GM19455 (cell line): ENCODE measurements at regions not wholly inside any gene's neighbourhood (a gene's known extent, or its start where the extent isn't known, plus 50 kb on each side); places are given as distances from the start of the nearest gene placed in this dataset.

ENCODE experiments used
- ATAC-seq: cut with Tn5 transposase; IDR thresholded peaks from one replicate; pipeline ENCODE4 v1.9.1; 2021; ENCODE audit not compliant: unreplicated experiment

DNA sequence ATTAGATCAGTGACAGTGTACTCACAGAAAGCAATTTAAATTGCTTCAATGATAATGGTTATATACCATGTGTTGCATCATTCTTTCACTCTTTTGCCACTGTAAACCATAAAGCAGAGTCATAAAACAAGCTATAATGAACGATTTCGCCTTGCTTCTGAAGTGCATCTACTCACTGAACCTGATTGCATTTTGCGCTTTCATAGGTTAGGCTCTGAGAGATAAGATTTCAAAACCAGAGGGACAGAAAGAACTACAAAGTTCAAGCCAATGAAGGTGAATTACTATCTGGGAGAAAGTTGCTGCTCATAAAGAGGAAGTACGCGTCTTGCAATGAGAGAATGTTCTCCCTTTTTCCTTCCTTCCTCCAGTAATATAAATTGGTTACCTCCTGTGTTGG, 412.7 kb downstream of the CETN3 start:
- no peak for ATAC-seq

DNA sequence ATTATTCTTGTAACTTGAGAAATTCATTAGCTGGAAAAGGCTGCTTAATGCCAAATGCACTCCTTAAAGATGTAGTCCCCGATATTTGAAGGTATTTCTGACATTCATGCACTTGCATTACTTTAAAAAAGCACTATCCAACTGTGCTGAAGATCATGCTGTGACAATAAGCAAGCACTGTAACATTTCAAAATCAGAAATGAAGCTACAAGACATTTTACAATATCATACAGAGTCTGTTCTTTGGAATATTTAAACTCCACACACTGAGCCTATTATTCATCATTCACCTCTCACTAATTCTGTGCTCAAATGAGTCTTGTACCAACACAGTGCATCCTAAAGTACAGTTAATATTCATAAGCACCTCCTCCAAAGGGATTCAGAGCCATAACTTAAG, 413.2 kb downstream of the CETN3 start:
- ATAC-seq: no peak

DNA sequence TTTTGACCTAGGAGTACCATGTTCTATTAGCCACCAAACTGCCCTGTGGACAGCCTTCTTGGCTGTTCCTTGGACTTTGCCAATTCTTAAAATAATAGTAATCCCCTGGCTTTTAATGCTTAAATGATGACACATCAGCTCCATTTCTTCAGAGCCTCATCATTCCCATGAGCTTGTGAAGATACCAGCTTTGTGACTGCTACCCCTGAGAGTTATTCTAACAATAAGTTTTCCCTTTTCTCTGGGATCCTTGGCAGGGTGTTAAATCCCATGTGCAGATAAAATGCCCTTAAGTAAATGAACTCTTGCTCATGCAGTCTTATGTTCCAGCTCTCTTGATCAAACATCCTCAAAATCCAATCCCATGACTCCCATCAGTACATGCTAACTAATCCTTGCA, 415.3 kb downstream of the CETN3 start:
- ATAC-seq: no peak

DNA sequence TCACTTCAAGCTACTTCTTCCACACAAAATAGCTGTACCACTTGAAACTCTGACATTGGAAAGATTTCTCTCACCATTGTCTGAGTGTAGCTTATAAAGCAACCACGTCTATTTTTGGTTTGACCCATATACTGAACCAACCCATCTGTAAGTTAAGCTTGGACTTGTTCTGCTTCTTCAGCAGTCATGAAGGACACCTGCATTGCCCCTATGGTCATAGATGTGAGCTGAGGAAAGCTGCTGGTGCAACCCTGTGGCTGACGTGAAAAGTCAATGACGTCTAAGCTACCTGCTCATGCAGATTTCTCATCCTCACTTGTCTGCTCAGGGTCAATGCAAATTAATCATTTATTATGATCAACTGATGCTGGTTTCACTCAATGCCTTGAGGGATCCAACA, 417.4 kb downstream of the CETN3 start:
- ATAC-seq: no peak

DNA sequence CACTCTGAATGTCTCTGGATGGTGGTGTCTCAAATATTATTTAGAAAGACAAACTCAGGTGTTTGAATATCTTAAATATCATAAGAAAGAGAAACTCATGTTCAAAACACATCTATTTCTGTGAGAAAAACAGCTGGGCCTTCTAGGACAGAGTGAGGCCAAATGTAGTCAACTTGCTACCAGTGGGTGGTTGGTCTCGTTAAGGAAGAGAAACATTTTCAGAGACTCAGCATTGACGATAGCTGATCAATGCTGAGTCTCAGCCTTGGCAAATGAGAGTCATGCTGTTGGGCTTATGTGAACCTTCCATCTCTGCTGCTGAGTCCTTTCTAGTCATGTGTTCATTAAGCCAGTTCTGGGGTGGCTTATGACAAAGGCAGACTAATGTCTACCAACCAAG, 418.0 kb downstream of the CETN3 start:
- no peak for ATAC-seq

DNA sequence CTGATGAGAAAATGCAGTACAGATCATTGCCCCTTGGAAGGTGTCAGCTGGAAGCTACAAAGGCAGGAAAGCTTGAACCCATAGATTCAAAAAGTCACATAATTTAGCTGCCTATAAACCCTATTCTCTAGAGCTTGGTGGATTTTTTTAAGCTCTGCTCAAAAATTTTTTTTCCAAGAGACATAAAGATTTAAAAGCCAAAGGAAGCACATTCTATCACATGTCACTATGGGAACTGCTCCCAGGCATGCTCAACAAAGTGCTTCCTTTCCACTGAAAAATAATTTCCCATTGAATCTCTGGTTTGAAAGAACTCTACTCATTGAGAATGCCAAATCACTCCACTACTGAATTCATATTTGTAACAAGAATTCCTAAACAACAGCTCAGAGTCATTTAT, 419.8 kb downstream of the CETN3 start:
- no peak for ATAC-seq

DNA sequence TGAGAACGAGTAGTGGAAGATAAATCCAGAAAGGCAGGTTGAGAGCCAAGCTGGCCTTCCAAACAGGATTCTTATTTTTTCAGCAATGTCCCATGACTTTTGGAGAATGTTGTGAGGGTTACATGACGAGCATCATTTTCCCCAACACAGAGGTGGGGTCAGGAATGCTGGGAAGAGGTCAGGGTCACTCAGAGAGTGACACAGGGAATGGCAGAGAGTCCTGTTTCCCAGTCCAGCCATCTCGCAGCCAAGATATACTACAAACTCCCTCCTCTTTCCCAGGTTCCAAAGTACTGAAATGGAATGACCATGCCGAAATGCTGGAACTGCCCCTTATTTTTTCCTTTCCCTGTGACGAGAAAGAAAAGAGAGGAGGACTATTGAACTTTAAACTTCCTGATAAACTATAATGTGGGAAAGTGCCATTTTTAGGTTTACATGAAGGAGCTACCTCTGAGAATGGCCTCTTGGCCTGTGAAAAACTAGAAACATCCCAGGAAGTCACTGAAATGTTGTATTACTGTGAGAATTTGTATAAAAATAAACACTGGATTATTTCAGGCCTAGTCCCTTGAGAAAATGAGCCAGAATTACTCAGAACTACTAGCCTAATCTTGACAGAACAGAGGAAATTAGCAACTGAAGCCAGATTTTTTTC, 420.4 kb downstream of the CETN3 start:
- ATAC-seq: no peak

DNA sequence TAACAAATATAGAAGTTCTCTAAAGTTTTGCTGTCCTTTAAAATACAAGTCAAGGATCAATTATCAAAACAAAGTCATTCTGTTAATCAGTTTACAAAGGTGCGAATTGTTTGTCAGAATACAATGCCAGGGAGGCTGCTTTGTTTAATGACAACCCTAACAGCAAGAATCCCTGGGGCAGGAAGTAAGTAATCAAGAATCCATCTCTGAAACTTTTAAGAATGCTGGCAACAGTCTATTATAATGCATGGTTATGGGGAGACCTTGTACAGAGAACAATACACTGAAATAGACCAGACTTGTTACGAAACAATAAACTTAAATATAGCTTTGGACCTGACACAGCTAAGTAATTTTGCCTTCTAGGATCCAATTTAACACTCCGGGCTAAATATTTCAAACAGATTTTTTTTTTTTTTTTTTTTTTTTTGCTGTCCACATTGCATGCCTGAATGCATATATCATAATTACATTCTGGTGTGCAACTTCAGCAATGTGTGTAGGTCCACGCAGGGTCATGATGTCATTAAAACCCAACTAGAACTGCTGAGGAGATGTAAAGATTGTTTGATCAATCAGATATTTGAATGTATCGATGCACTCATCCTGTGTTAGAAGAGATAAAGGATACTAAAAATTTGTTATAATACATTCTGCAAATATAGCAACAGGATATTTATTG, 421.3 kb downstream of the CETN3 start:
- ATAC-seq: no peak

DNA sequence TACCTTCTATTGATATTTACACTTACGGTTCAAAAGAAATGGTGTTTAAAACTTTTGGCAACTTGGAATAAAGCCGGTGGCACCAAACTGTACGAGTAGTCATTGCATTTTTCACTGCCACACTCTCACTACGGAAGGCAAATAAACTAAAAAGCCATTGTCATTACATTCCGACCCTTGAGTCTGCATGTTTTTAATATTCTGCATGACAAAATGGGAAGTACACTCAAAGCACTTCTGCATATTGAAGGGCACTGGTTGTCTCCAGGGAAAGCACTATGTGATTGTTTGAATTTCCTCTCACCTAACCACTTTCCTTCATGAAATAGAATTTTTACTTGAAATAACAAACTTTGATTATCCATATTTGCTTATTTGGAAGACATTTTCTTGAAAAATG, 426.3 kb downstream of the CETN3 start:
- no peak for ATAC-seq

DNA sequence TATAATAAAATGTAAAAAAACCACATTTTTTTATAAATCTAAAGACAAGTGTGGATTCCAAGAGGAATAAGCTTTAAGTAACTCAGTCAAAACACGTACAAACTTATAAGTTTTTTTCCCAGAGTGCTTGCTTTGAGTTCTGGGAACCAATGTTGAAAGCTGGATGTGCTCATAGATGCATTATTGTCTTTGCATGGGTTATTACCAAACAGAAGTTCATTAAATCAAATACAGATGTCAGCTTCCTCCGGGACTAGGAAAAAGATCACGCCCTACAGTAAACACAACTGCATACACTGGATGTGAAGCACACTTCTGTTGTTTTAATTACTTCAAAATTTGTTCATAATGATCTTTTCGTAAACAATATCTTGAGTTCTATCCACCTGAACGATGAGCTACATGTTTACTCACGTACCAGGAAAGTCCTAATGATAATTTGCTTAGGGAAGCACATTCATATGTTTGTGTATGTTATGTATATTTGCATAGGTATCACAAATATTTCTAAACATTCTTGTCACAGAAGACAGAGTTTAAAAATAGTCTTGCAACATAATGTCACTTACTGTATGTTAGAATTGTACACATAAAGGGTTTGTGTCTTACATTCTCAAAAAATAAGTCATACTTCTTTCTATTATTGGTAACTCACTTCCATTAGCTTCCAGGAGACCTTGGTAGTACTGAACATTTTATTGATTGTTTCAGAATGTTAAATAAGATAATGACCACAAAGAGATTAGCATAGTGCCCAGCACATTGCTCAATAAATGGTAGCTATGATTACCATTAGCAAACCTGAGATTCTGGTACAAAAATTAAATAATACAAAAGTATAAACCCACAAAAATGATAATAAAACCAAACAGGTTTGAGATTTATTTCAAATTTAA, 427.4 kb downstream of the CETN3 start:
- no peak for ATAC-seq

DNA sequence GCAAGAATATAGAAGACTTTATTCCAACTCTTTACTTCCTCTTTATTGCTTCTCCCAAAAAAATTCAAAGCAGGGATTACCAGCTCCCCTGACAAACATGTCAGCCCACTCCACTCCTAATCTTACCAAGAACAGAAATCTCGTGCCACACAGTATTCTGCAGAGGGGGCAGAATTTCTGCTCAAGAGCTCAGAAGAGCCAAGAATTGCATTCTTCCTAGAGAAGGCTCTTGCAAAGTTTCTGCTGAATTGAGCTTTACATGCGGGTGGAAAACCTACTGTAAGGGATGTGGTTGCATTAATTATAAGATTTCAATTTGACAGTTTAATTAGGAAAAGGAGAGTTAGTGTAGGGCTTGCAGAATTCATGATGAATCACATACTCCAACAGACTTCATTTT, 428.5 kb downstream of the CETN3 start:
- no peak for ATAC-seq

DNA sequence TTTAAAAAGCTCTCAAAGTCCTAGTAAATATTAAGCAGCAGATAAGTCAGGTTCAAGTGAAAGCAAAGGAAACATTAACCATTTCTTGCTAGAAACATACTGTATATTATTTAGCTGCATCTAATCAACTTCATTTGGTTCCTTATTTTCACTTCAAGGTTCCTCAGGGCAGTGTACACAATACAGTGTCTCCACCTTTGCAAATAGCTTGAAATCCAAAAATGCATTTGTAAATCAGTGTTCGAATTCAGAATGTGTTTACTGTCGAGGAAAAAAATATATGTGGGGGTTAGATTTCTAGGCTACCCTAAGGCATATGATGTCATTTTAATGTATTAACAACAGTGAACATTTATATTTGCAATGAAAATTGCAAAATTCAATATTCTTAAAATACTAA, 436.0 kb downstream of the CETN3 start:
- no peak for ATAC-seq

DNA sequence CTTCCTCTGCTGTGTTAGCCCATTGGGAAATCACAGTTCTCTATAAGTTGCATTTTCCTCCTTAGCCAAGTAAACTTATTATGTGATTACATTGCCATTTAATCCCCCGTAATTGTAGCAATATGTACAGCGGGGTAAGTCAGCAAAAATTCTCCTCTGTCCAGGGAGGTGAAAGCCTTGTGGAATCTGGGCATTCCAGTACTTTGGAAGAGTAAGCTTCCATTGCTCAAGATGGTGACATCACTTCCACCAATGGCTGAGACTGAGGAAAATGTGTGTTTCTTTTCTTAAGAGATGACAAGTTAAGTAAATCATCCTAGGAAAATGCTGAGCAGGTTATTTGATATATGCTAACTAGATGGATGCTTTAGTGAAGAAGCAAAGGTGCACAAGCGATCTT, 436.7 kb downstream of the CETN3 start:
- no peak for ATAC-seq

DNA sequence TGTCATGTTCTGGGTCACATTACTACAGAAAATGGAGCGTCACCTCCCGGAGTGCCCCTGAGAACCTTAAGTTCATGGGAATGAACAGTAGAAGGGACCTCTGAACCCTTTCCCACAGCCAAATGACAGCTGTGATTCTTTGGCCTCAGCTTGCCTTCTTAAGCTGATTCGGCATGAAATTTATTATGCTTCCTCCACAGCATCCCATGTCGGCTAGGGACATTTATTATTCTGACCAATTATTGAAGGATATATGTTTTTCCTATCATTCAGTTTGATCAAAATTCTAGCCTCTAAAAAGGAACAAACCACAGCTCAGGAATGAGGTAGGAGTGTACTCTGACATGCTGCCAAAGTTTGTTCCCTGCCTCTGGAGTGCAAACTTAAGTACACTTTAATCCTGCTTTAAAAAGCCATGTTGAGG, 440.6 kb downstream of the CETN3 start:
- ATAC-seq: no peak

DNA sequence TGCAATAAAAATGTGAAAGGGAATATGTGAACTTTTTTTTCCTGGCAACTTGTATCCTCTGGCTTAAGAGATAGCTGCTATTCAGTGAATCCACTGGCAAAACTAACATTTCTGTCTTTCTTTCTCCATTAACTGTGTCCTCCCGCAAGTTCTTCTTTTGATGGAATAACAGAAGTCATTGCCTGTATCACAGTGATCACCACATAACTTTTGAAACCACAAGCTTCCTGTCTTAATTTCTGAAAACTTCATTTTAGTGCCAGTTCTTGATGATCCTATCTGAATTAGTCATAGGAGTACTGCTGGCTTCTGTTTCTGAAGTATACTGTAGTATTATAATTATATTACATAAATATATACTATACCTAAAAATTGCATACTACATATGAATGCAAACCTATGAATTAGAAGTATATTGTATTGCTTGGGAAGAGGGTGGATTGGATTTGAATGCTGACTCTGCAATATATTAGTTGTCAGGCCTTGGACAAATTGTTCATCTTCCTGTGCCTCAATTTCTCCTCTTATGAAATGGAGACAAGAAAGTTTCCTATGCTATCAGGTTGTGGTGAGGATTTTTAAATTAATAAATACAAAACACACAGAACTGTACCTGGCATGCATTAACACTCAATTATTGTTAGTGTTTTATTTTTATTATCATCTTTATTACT, 441.6 kb downstream of the CETN3 start:
- ATAC-seq: no peak

DNA sequence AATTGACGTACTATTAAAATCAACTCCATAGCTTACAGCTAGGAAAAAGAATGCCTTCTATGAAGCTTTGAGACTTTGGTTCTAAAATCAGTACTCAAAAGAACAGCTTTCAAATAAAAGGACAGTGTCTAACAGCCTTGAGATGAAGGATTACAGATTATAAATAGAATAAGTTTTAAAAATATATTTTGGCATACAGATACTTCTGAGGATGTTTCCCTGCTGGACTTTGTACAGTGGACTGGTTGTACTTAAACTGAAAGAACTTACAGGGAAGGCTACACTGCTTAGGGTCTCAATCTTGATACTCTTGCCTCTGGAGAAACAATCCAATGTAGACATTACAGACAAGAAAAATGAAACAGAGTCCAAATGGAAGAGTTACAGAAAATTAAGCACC, 452.7 kb downstream of the CETN3 start:
- no peak for ATAC-seq

DNA sequence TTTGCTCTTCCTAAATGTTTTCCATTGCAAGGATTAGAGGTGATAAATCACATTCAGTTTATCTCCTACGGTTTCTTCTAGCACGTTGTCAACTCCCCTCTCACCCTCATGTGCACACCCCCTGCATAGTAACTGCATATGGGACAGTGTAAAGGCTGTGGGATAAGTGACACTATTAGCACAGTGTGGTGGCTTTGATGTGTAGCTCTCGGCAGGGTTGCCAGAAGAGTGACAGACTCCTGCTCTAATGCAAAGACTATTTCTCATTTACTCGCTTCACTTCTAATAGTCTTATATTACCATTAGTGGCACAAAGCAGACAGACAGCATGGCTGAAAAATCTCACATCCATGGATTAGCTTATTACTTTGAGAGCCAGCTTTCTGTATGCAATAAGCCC, 454.6 kb downstream of the CETN3 start:
- no peak for ATAC-seq

DNA sequence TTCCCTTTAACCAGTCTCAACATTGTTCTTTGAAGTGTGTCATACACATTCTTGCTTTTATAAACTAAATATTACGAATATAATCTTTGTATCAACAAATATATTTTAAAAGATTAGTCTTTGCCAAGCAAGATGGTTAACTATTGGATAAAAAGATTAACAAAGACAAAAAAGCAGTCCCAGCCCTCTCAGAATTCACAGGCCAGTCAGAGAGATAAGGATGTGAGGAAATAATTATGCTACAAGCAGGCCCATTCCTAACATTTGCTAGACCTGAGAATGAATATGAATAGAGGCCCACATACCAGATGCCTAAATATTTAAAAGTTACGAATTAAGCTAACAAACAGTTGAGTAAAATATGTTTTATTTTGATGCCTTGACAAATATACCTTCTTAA, 457.7 kb downstream of the CETN3 start:
- no peak for ATAC-seq

DNA sequence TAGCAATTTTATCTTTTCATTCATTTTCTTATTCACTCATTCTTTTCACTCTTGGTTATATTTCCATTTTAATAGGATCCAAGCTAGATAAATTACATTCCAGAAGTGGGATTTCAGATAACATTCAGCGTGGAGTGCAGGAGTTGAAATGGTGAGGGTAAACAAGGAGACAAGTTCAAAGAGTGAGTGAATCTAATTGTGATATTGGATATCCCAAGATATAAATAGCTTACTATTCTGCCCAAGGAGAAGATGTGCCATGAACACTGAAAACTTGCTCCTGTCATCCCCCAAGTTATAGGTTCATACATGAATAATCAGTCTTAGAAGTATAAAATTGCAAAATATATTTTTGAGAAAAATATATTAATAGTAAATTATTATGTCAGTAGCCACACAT, 459.3 kb downstream of the CETN3 start:
- ATAC-seq: no peak

DNA sequence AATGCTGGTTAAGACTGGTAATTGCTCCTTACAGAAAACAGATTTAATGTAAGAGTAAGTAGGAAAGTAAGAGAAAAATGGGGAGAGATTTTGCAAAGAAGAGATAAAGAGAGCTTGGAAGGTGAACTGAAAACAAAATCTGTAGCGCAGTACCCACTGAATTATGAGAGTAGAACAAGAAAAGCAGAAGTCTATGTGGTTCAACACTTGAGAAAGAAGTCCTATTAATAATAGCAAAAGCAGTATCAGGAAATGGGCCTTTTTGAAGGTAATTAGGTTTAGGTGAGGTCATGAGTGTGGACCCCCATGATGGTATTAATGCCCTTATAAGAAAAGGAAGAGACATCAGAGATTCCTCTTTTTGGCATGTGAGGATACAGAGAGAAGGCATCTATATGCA, 460.6 kb downstream of the CETN3 start:
- ATAC-seq: no peak

DNA sequence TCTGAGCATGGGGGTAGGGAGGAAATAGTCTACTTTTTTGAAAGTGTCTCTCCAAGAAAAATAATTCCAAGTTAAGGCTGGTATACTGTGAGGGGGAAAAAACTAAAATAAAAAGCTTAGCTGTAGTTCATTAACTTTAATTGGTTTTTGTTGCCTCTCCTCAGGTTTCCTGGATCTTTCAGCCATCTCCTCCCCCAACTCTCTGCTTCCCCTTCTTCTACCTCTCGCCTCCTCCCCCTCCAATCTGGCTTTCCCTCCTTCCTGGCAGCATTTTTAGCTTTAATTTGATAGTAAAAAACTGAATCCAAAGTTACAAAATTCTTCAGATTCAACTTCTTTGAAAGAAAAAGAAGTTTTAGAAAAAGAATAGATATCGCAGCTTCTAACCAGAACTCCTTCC, 462.6 kb downstream of the CETN3 start:
- no peak for ATAC-seq

DNA sequence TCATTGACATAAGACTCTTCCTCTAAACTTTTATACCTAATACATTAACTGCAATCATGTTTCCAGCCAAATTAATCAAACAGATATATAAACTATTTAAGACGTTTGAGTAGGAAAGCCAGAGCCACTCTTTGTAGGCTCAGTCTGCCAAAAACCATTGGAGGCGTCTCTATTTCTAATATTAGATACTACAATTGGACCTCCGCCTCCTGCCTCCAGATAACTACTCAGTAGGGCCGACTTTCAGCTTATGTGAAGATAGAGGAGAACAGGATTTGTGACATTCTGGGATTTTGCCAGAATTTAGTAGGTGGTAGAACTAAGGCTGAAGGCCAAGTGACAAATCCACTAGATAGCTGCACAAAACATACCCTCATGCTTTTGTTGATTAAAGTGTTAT, 463.0 kb downstream of the CETN3 start:
- ATAC-seq: no peak
